Cardiac fibroblast (primary cell): ENCODE measurements at regions not wholly inside any gene's neighbourhood (a gene's known extent, or its start where the extent isn't known, plus 50 kb on each side); places are given as distances from the start of the nearest gene placed in this dataset.

ENCODE experiments used
- DNase-seq, 2 donors: peaks; one replicate each; pipeline versions ENCODE4 v3.0.0 to v3.0.0-alpha.2; 2010; ENCODE audit warnings: low read depth in 2 of 2
- H3K4me3 ChIP-seq, 2 donors: replicated peaks in 1 of 2; 1 replicate in 1 of 2; 2 replicates in 1 of 2; pipeline ENCODE4 v1.5.1; 2011; ENCODE audit warnings: low read depth in 2 of 2, low read length in 2 of 2, mild to moderate bottlenecking in 2 of 2, moderate library complexity in 1 of 2
- CTCF ChIP-seq: IDR thresholded peaks from one replicate; pipeline ENCODE4 v1.5.1; 2011; ENCODE audit warnings: low read depth, mild to moderate bottlenecking, low read length, inconsistent platforms

DNA sequence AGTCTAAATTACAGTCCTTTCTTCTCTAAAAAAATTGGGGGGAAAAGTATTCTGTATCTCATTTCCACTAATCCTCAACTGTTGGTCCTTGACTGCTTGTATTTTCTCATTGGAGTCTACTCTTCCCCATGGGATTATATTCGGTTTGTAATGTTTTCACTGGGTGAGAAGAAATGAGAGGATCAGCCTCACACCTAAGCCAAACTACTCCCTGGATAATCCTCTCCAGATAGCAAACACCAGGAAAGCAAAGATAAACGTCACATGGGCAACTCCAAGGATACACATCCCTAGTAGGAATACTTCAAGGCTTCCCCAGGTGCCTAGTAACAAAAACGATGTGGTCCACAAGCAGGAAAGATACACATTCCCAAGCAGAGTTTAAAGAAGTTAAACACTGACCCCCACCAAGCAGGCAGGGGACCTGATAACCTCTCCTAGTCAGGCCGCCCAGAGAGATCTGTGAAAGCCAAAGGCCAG, 53.9 kb upstream of the SOX4 start:
- H3K4me3 ChIP-seq = no peak overlapping the region
- DNase-seq = no peak
- no peak for TF ChIP-seq CTCF
